Suprapubic skin (tissue), 3 donors: ENCODE measurements at regions not wholly inside any gene's neighbourhood (a gene's known extent, or its start where the extent isn't known, plus 50 kb on each side); places are given as distances from the start of the nearest gene placed in this dataset.

Experiments used
- POLR2AphosphoS5 ChIP-seq, 3 donors: sonication (generic); formaldehyde crosslinking; IDR thresholded peaks; one replicate each; pipeline ENCODE4 v1.6.1; 2017; ENCODE audit warnings: antibody characterized with exemption in 3 of 3
- TF ChIP-seq, protein P1 (sequence below), 2 donors: fragments of 200-600 bp in 1 of 2; fragments of 450-650 bp in 1 of 2; sonication (generic) in 1 of 2; IDR thresholded peaks; one replicate each; pipeline ENCODE4 v1.5.1; 2016 to 2019; ENCODE audit warnings: antibody characterized with exemption in 2 of 2, mild to moderate bottlenecking in 1 of 2, moderate library complexity in 1 of 2

DNA sequence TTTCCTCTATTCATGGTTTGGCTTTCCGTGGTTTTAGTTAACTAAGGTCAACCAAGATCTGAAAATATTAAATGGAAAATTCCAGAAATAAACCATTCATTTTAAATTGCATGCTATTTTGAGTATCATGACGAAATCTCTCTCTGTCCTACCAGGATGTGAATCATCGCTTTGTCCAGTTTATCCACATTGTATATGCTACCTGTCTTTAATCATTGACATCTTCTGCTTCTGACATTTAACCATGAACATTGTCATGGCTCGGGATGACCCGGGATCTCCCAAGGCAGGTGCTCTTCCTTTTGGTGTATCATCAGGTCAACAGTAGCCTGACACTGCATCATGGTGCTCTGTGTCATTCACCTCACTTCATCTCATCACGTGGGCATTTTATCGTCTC lies 125.5 kb upstream of the HNRNPU start:
- no peak for TF ChIP-seq POLR2AphosphoS5 (IDR thresholded peaks at IDR 0.05)
- TF ChIP-seq, protein P1, sequence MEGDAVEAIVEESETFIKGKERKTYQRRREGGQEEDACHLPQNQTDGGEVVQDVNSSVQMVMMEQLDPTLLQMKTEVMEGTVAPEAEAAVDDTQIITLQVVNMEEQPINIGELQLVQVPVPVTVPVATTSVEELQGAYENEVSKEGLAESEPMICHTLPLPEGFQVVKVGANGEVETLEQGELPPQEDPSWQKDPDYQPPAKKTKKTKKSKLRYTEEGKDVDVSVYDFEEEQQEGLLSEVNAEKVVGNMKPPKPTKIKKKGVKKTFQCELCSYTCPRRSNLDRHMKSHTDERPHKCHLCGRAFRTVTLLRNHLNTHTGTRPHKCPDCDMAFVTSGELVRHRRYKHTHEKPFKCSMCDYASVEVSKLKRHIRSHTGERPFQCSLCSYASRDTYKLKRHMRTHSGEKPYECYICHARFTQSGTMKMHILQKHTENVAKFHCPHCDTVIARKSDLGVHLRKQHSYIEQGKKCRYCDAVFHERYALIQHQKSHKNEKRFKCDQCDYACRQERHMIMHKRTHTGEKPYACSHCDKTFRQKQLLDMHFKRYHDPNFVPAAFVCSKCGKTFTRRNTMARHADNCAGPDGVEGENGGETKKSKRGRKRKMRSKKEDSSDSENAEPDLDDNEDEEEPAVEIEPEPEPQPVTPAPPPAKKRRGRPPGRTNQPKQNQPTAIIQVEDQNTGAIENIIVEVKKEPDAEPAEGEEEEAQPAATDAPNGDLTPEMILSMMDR (IDR thresholded peaks at IDR 0.05): no peak
